IMR-90 (cell line): ENCODE measurements at regions not wholly inside any gene's neighbourhood (a gene's known extent, or its start where the extent isn't known, plus 50 kb on each side); places are given as distances from the start of the nearest gene placed in this dataset.

Source experiments
- ATAC-seq: fragments of 200-7000 bp; cut with Tn5 transposase; 2 replicates; pipeline ENCODE4 v1.9.1; 2020; ENCODE audit warnings: low read depth, mild to moderate bottlenecking, moderate library complexity
- BruUV-seq: library from RNA; stranded (reverse); fragments of 400-500 nt; replicated peaks from 2 replicates; lab custom pipeline; 2021; lab: Mats Ljungman, UMichigan
- CTCF ChIA-PET: fragments of 300-600 bp; formaldehyde crosslinking; extraction: SDS; loops from one replicate; lab custom pipeline; 2021; ENCODE audit warnings: antibody characterized with exemption; lab: Yijun Ruan, JAX
- POLR2A ChIA-PET: fragments of 300-600 bp; sonication (Branson Sonifier 250); formaldehyde crosslinking; loops from one replicate; lab custom pipeline; 2022; ENCODE audit warnings: antibody characterized with exemption; ENCODE audit not compliant: unreplicated experiment; lab: Charles Lee
- DNase-seq: peaks from one replicate; pipeline ENCODE4 v3.0.0; 2013
- H2AFZ ChIP-seq: replicated peaks from 2 replicates; pipeline ENCODE3; 2013; ENCODE audit warnings: low read length, mild to moderate bottlenecking; ENCODE audit not compliant: poor library complexity
- H2AK5ac ChIP-seq: 2 replicates; pipeline ENCODE4 v1.6.1; 2013; ENCODE audit warnings: low read depth, low read length, inconsistent platforms
- H2AK9ac ChIP-seq: replicated peaks from 2 replicates; pipeline ENCODE3; 2013; ENCODE audit warnings: mild to moderate bottlenecking, low read depth, low read length, moderate library complexity; ENCODE audit not compliant: poor library complexity
- H2BK120ac ChIP-seq: 2 replicates; pipeline ENCODE4 v1.6.1; 2013; ENCODE audit warnings: low read depth, low read length, inconsistent platforms
- H2BK15ac ChIP-seq: 3 replicates; pipeline ENCODE4 v1.6.1; 2013; ENCODE audit warnings: low read depth, low read length, inconsistent platforms
- H2BK20ac ChIP-seq: 2 replicates; pipeline ENCODE4 v1.6.1; 2013; ENCODE audit warnings: low read depth, mild to moderate bottlenecking, inconsistent platforms, low read length, moderate library complexity
- H2BK5ac ChIP-seq: 2 replicates; pipeline ENCODE4 v1.6.1; 2013; ENCODE audit warnings: mild to moderate bottlenecking, low read depth, low read length, inconsistent platforms; ENCODE audit not compliant: poor library complexity, severe bottlenecking
- H3K14ac ChIP-seq: replicated peaks from 2 replicates; pipeline ENCODE4 v1.6.1; 2013; ENCODE audit warnings: low read depth, low read length, inconsistent platforms
- H3K18ac ChIP-seq: 2 replicates; pipeline ENCODE4 v1.6.1; 2013; ENCODE audit warnings: low read depth, low read length, control low read depth
- H3K23ac ChIP-seq: 2 replicates; pipeline ENCODE4 v1.6.1; 2013; ENCODE audit warnings: low read depth, low read length, inconsistent platforms
- H3K27ac ChIP-seq: 2 replicates; pipeline ENCODE4 v1.5.1; 2013; ENCODE audit warnings: mild to moderate bottlenecking, control low read depth, low read length; ENCODE audit not compliant: insufficient read depth
- H3K27me3 ChIP-seq: 2 replicates; pipeline ENCODE4 v1.6.1; 2013; ENCODE audit warnings: low read length; ENCODE audit not compliant: control insufficient read depth, insufficient read depth
- H3K36me3 ChIP-seq: 2 replicates; pipeline ENCODE4 v1.6.1; 2013; ENCODE audit warnings: low read length, mixed read lengths; ENCODE audit not compliant: control insufficient read depth, insufficient read depth
- H3K4ac ChIP-seq: 2 replicates; pipeline ENCODE4 v1.6.1; 2013; ENCODE audit warnings: low read depth, low read length, inconsistent platforms
- H3K4me1 ChIP-seq: 2 replicates; pipeline ENCODE4 v1.6.1; 2013; ENCODE audit warnings: low read length, mixed read lengths; ENCODE audit not compliant: control insufficient read depth, insufficient read depth
- H3K4me2 ChIP-seq: 2 replicates; pipeline ENCODE4 v1.6.1; 2013; ENCODE audit warnings: low read depth, mild to moderate bottlenecking, control low read depth, low read length, moderate library complexity
- H3K4me3 ChIP-seq: 2 replicates; pipeline ENCODE4 v1.5.1; 2013; ENCODE audit warnings: low read depth, mild to moderate bottlenecking, control low read depth, low read length, moderate library complexity; ENCODE audit not compliant: insufficient read depth
- H3K56ac ChIP-seq: 2 replicates; pipeline ENCODE4 v1.6.1; 2013; ENCODE audit warnings: low read length, inconsistent platforms; ENCODE audit not compliant: insufficient read depth; ENCODE audit errors: extremely low read depth
- H3K79me1 ChIP-seq, 2 experiments: 2 replicates each; pipeline ENCODE4 v1.6.1; 2013; ENCODE audit warnings: low read length in 2 of 2, inconsistent platforms in 1 of 2, low read depth in 1 of 2
- H3K9ac ChIP-seq: 2 replicates; pipeline ENCODE4 v1.6.1; 2013; ENCODE audit warnings: low read depth, low read length, control low read depth
- H3K9me1 ChIP-seq: 2 replicates; pipeline ENCODE4 v1.6.1; 2013; ENCODE audit warnings: low read length, inconsistent platforms; ENCODE audit not compliant: insufficient read depth
- H3K9me3 ChIP-seq: 2 replicates; pipeline ENCODE4 v1.6.1; 2013; ENCODE audit warnings: low read length; ENCODE audit not compliant: control insufficient read depth, insufficient read depth
- H4K20me1 ChIP-seq: 2 replicates; pipeline ENCODE4 v1.6.1; 2013; ENCODE audit warnings: low read length, inconsistent platforms; ENCODE audit not compliant: insufficient read depth
- H4K5ac ChIP-seq: 2 replicates; pipeline ENCODE4 v1.6.1; 2013; ENCODE audit warnings: mild to moderate bottlenecking, low read depth, low read length, control low read depth
- H4K8ac ChIP-seq, 2 experiments: 2 replicates each; pipeline ENCODE4 v1.6.1; 2013; ENCODE audit warnings: low read depth in 2 of 2, low read length in 2 of 2, control low read depth in 1 of 2, inconsistent platforms in 1 of 2
- H4K91ac ChIP-seq: 2 replicates; pipeline ENCODE4 v1.6.1; 2013; ENCODE audit warnings: low read depth, low read length, inconsistent platforms; ENCODE audit not compliant: insufficient read depth
- CEBPB ChIP-seq: IDR thresholded peaks from 2 replicates; pipeline ENCODE4 v1.6.1; 2012; ENCODE audit warnings: low read depth, low read length, improper control_type of control experiment
- MAFK ChIP-seq: IDR thresholded peaks from 2 replicates; pipeline ENCODE4 v1.6.1; 2012; ENCODE audit warnings: low read depth, low read length, improper control_type of control experiment
- USF2 ChIP-seq: fragments of 150-350 bp; IDR thresholded peaks from 2 replicates; pipeline ENCODE4 v1.6.1; 2017; ENCODE audit warnings: mild to moderate bottlenecking, antibody characterized with exemption, low read length, low read depth
- WGBS, 2 experiments: methylation state at CpG; one replicate each; pipeline versions ENCODE4 v1.1.5 to v1.1.7; 2013; ENCODE audit warnings: missing lambda C conversion rate in 2 of 2; ENCODE audit not compliant: insufficient read length in 1 of 2; ENCODE audit errors: extremely low coverage in 2 of 2; 5-methylcytosine and 5-hydroxymethylcytosine counted together
- dilution Hi-C: fragments of 300-500 bp; cut with HindIII; formaldehyde crosslinking; loops from one replicate; pipeline ENCODE4 v1.14.3; 2018; ENCODE audit warnings: low sequenced_read_pairs; ENCODE audit not compliant: unreplicated experiment
- in situ Hi-C: fragments of 300-500 bp; cut with MboI; formaldehyde crosslinking; loops from 3 replicates; pipeline ENCODE4 v1.14.3; 2019; ENCODE audit warnings: low sequenced_read_pairs, inconsistent platforms, mixed read lengths
- intact Hi-C: fragments of 100-400 bp; cut with micrococcal nuclease; formaldehyde crosslinking; loops from 2 replicates; pipeline ENCODE4 v1.10.0; 2022

- H3K4me2 ChIP-seq, result no peak overlapping the region
- peaks cover 13% of the 10 kb centered on the region for H3K4me1 ChIP-seq
- no peak for TF ChIP-seq MAFK
- TF ChIP-seq CEBPB, result peak; percentile 76; the same call in 1 of the 2 replicates
- no peak for TF ChIP-seq USF2
- H4K20me1 ChIP-seq, result no peaks in the 10 kb centered on the region
- H3K9me3 ChIP-seq, result peaks cover 7% of the 10 kb centered on the region
- H3K9ac ChIP-seq, result no peak overlapping the region
- H3K23ac ChIP-seq, result peak overlapping the region; percentile 54
- no peak overlapping the region for H3K56ac ChIP-seq
- dilution Hi-C loops (no loop called here), in situ Hi-C loops (no loop called here), intact Hi-C loops (no loop called here)
- peak overlapping the region; percentile 69 for H4K91ac ChIP-seq
- H3K9me1 ChIP-seq, result 0 out of 2 replicates have a peak, but pooled peaks cover 6% of the 10 kb centered on the region
- peaks cover 5 to 12% of the 10 kb centered on the region in 2 experiments; a peak in 2 of 4 replicates for H3K79me1 ChIP-seq
- H3K4me3 ChIP-seq, result no peak overlapping the region
- ATAC-seq (peak; percentile 50), DNase-seq (peak; percentile 54)
- no peaks in the 10 kb centered on the region for H3K36me3 ChIP-seq
- peak overlapping the region; percentile 85 for H2BK15ac ChIP-seq
- peak overlapping the region; percentile 90 for H2AK5ac ChIP-seq
- H2AK9ac ChIP-seq, result no peak overlapping the region
- peak overlapping the region; percentile 70 for H3K4ac ChIP-seq
- peak overlapping the region; percentile 2 for H2AFZ ChIP-seq
- peak overlapping the region; percentile 11 for H3K14ac ChIP-seq
- H3K27me3 ChIP-seq, result no peaks in the 10 kb centered on the region
- peak overlapping the region; percentile 79 for H2BK120ac ChIP-seq
- peak overlapping the region; percentile 7 for H2BK5ac ChIP-seq
- ChIA-PET CTCF (no interaction called here), POLR2A (no interaction called here)
- BruUV-seq, result no TSS peak
- H4K8ac ChIP-seq, result peak overlapping the region; percentile 38 to 47; a peak in 3 of 4 replicates
- no CpG with 5 or more reads among the region's 1 CpG for WGBS, 2 experiments
- peak overlapping the region; percentile 88 for H2BK20ac ChIP-seq
- H4K5ac ChIP-seq, result peak overlapping the region; percentile 83
- peak overlapping the region; percentile 45; the same call in 1 of the 2 replicates for H3K27ac ChIP-seq
- H3K18ac ChIP-seq, result peak overlapping the region; percentile 80
Observed at GRCh38 chr2:150575861-150576260, 88.4 kb upstream of the RND3 start.
